OCI-LY1 (cell line): ENCODE measurements at regions not wholly inside any gene's neighbourhood (a gene's known extent, or its start where the extent isn't known, plus 50 kb on each side); places are given as distances from the start of the nearest gene placed in this dataset.

Source experiments
- H2AFZ ChIP-seq: fragments of 200-600 bp; sonication (generic), shearing (Covaris generic); 2 replicates; pipeline ENCODE4 v1.6.0; 2014; ENCODE audit warnings: antibody characterized with exemption, mild to moderate bottlenecking, low read length
- H3F3A ChIP-seq: fragments of 200-600 bp; sonication (generic), shearing (Covaris generic); 2 replicates; pipeline ENCODE4 v1.6.0; 2014; ENCODE audit warnings: mild to moderate bottlenecking, antibody characterized with exemption, low read length, moderate library complexity; ENCODE audit not compliant: insufficient read depth
- H3K27ac ChIP-seq: fragments of 200-600 bp; sonication (generic); 2 replicates; pipeline ENCODE4 v1.5.1; 2014; ENCODE audit warnings: low read length, mixed run types, mild to moderate bottlenecking, low read depth; ENCODE audit not compliant: poor library complexity, severe bottlenecking
- H3K27me3 ChIP-seq: fragments of 200-600 bp; sonication (generic); 2 replicates; pipeline ENCODE4 v1.6.0; 2014; ENCODE audit warnings: antibody characterized with exemption, mild to moderate bottlenecking, low read length, moderate library complexity; ENCODE audit not compliant: insufficient read depth
- H3K36me3 ChIP-seq: fragments of 200-600 bp; sonication (generic); 2 replicates; pipeline ENCODE4 v1.6.1; 2014; ENCODE audit warnings: mild to moderate bottlenecking, antibody characterized with exemption, low read length, moderate library complexity, mixed read lengths; ENCODE audit not compliant: insufficient read depth
- H3K4me1 ChIP-seq: fragments of 200-600 bp; sonication (generic); 2 replicates; pipeline ENCODE4 v1.5.1; 2014; ENCODE audit warnings: mild to moderate bottlenecking, low read length, moderate library complexity; ENCODE audit not compliant: insufficient read depth, severe bottlenecking
- H3K4me2 ChIP-seq: fragments of 200-600 bp; sonication (generic), shearing (Covaris generic); 2 replicates; pipeline ENCODE4 v1.6.1; 2014; ENCODE audit warnings: low read length
- H3K4me3 ChIP-seq: fragments of 200-600 bp; sonication (generic); 2 replicates; pipeline ENCODE4 v1.5.1; 2014; ENCODE audit warnings: low read length, low read depth, mild to moderate bottlenecking, mixed read lengths; ENCODE audit not compliant: poor library complexity, severe bottlenecking
- H3K79me2 ChIP-seq: fragments of 200-600 bp; shearing (Covaris generic); 2 replicates; pipeline ENCODE4 v1.6.1; 2016; ENCODE audit warnings: mixed run types, low read length, mixed read lengths; ENCODE audit not compliant: insufficient read depth
- H3K9ac ChIP-seq: fragments of 200-600 bp; sonication (generic), shearing (Covaris generic); 2 replicates; pipeline ENCODE4 v1.6.1; 2014; ENCODE audit warnings: mild to moderate bottlenecking, low read length, mixed read lengths
- H3K9me2 ChIP-seq: fragments of 200-600 bp; sonication (generic), shearing (Covaris generic); 2 replicates; pipeline ENCODE4 v1.6.1; 2014; ENCODE audit warnings: low read depth, mild to moderate bottlenecking, low read length, mixed read lengths
- H3K9me3 ChIP-seq: fragments of 200-600 bp; shearing (Covaris generic); 2 replicates; pipeline ENCODE4 v1.6.1; 2014; ENCODE audit warnings: low read length, mixed read lengths
- H4K20me1 ChIP-seq: fragments of 200-600 bp; sonication (generic), shearing (Covaris generic); 2 replicates; pipeline ENCODE4 v1.6.0; 2016; ENCODE audit warnings: mild to moderate bottlenecking, low read length; ENCODE audit not compliant: insufficient read depth
- CTCF ChIP-seq: fragments of 200-600 bp; sonication (generic), shearing (Covaris generic); IDR thresholded peaks from 2 replicates; pipeline ENCODE4 v1.5.1; 2017; ENCODE audit warnings: mild to moderate bottlenecking, antibody characterized with exemption, low read length, moderate library complexity, mixed read lengths
- EZH2 ChIP-seq: fragments of 200-600 bp; sonication (generic), shearing (Covaris generic); IDR thresholded peaks from 2 replicates; pipeline ENCODE4 v1.8.0; 2017; ENCODE audit warnings: borderline replicate concordance, mixed run types, mild to moderate bottlenecking, antibody characterized with exemption, low read length, moderate library complexity, mixed read lengths

GRCh38 chr12:30578426-30578825, 117.2 kb downstream of the IPO8 start:
- TF ChIP-seq EZH2 = no peak
- TF ChIP-seq CTCF = no peak
- Histone ChIP-seq H3F3A (no peaks in the 10 kb centered on the region), H3K9me3 (no peaks in the 10 kb centered on the region), H3K4me1 (no peaks in the 10 kb centered on the region), H3K27ac (no peak overlapping the region), H3K9me2 (no peaks in the 10 kb centered on the region), H3K79me2 (no peaks in the 10 kb centered on the region), H2AFZ (no peak overlapping the region), H3K36me3 (no peaks in the 10 kb centered on the region), H4K20me1 (no peaks in the 10 kb centered on the region), H3K4me3 (no peak overlapping the region), H3K9ac (no peak overlapping the region), H3K4me2 (no peak overlapping the region), H3K27me3 (no peaks in the 10 kb centered on the region)

- TF ChIP-seq EZH2 (no peak), CTCF (no peak)
- H3K27ac ChIP-seq = no peak overlapping the region
- H4K20me1 ChIP-seq = no peaks in the 10 kb centered on the region
- H3K36me3 ChIP-seq = no peaks in the 10 kb centered on the region
- H3K9ac ChIP-seq = no peak overlapping the region
- no peaks in the 10 kb centered on the region for H3K9me2 ChIP-seq
- H3F3A ChIP-seq = no peaks in the 10 kb centered on the region
- H3K4me1 ChIP-seq = no peaks in the 10 kb centered on the region
- H3K27me3 ChIP-seq = no peaks in the 10 kb centered on the region
- no peaks in the 10 kb centered on the region for H3K79me2 ChIP-seq
- no peaks in the 10 kb centered on the region for H3K9me3 ChIP-seq
- H3K4me2 ChIP-seq = no peak overlapping the region
- no peak overlapping the region for H3K4me3 ChIP-seq
- no peak overlapping the region for H2AFZ ChIP-seq
Measured at GRCh38 chr12:30573145-30573544, 122.5 kb downstream of the IPO8 start.

DNA sequence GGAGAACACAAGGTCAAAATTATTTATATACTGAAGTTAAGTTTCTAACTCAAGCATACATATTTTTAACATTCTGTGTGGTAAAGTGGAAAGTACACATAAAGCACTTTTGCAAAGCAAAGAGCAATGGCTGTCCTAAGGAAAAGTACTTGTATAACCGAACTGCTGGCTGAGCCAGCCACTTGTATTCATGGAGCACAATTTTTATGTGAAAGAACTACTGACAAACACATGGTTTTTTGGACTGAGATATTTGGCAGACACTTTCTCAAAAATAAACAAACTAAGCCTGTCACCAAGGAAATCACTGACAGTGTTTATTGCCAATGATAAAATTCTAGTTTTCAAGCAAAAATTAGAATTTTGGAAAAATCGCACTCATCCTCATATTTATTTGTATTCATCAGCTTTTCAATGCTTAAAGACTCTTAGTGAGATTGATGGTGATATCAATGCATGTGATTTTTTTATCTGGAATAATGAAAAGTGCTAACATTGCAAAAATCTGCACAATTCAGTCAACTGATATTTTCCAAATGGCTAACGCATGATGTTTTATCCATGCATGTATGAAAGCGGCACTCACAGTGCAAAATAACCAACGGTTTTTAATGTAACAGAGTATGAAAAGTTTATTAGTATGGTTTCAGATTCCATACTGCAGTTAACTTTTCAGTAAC, 125.3 kb downstream of the IPO8 start:
- TF ChIP-seq CTCF = no peak
- no peak for TF ChIP-seq EZH2
- H3K27me3 ChIP-seq = no peaks in the 10 kb centered on the region
- no peak overlapping the region for H3K9ac ChIP-seq
- no peak overlapping the region for H3K27ac ChIP-seq
- H2AFZ ChIP-seq = no peak overlapping the region
- H3K4me3 ChIP-seq = no peak overlapping the region
- no peaks in the 10 kb centered on the region for H3K79me2 ChIP-seq
- no peaks in the 10 kb centered on the region for H4K20me1 ChIP-seq
- no peaks in the 10 kb centered on the region for H3F3A ChIP-seq
- H3K9me3 ChIP-seq = no peaks in the 10 kb centered on the region
- no peak overlapping the region for H3K4me2 ChIP-seq
- H3K36me3 ChIP-seq = no peaks in the 10 kb centered on the region
- H3K9me2 ChIP-seq = no peaks in the 10 kb centered on the region
- H3K4me1 ChIP-seq = no peaks in the 10 kb centered on the region
